HCT116 (cell line): ENCODE measurements at regions not wholly inside any gene's neighbourhood (a gene's known extent, or its start where the extent isn't known, plus 50 kb on each side); places are given as distances from the start of the nearest gene placed in this dataset.

Source experiments
- ATAC-seq: fragments of 200-7000 bp; cut with Tn5 transposase; 2 replicates; pipeline ENCODE4 v1.9.1; 2020; ENCODE audit warnings: mild to moderate bottlenecking, moderate library complexity
- BruUV-seq: library from RNA; stranded (reverse); fragments of 400-500 nt; replicated peaks from 2 replicates; lab custom pipeline; 2021; lab: Mats Ljungman, UMichigan
- CTCF ChIA-PET: fragments of 300-600 bp; sonication (Branson Sonifier 250); formaldehyde crosslinking; loops from one replicate; lab custom pipeline; 2021; ENCODE audit warnings: antibody characterized with exemption; lab: Charles Lee
- POLR2A ChIA-PET: fragments of 300-600, 350-600 bp; sonication (Branson Sonifier 250); formaldehyde crosslinking; loops from one replicate; lab custom pipeline; 2021; ENCODE audit warnings: antibody characterized with exemption; lab: Charles Lee
- RAD21 ChIA-PET, 2 experiments: fragments of 300-600 bp; sonication (Branson Sonifier 250); formaldehyde crosslinking; loops; one replicate each; lab custom pipeline; 2023; ENCODE audit warnings: low total read pairs in 2 of 2; ENCODE audit not compliant: uncharacterized antibody in 2 of 2, unreplicated experiment in 2 of 2, low non-redundant PET in 1 of 2; lab: Charles Lee
- DNase-seq: peaks from one replicate; pipeline ENCODE4 v3.0.0-alpha.2; 2010; ENCODE audit warnings: low read depth, low spot score
- H2AFZ ChIP-seq: fragments of 200-600 bp; shearing (Covaris generic), sonication (generic); 2 replicates; pipeline ENCODE4 v1.6.1; 2017; ENCODE audit warnings: low read depth, mixed run types, mixed read lengths, antibody characterized with exemption, low read length; ENCODE audit not compliant: poor library complexity, severe bottlenecking
- H3K27ac ChIP-seq: 2 replicates; pipeline ENCODE4 v1.5.1; 2012; ENCODE audit warnings: low read depth, low read length
- H3K27me3 ChIP-seq: fragments of 200-600 bp; sonication (generic); 2 replicates; pipeline ENCODE4 v1.6.1; 2016; ENCODE audit warnings: mixed run types, low read length, mixed read lengths; ENCODE audit not compliant: insufficient read depth
- H3K36me3 ChIP-seq, 2 experiments: fragments of 200-500 bp in 1 of 2; fragments of 200-600 bp in 1 of 2; sonication (Bioruptor generic) in 1 of 2; sonication (generic) in 1 of 2; 2 replicates each; pipeline versions ENCODE4 v1.5.1 to v1.6.1; 2014 to 2016; ENCODE audit warnings: low read length in 2 of 2, inconsistent platforms in 1 of 2, mixed read lengths in 1 of 2, mixed run types in 1 of 2; ENCODE audit not compliant: insufficient read depth in 2 of 2, control insufficient read depth in 1 of 2
- H3K4me1 ChIP-seq, 2 experiments: fragments of 200-600 bp in 1 of 2; sonication (generic) in 1 of 2; 2 replicates each; pipeline versions ENCODE4 v1.5.1 to v1.6.1; 2012 to 2017; ENCODE audit warnings: low read length in 2 of 2, inconsistent platforms in 1 of 2, mild to moderate bottlenecking in 1 of 2, mixed read lengths in 1 of 2, mixed run types in 1 of 2, moderate library complexity in 1 of 2; ENCODE audit not compliant: insufficient read depth in 2 of 2, control insufficient read depth in 1 of 2
- H3K4me2 ChIP-seq: fragments of 200-600 bp; sonication (generic); 2 replicates; pipeline ENCODE4 v1.6.1; 2017; ENCODE audit warnings: mixed run types, low read length, mixed read lengths
- H3K4me3 ChIP-seq, 2 experiments: fragments of 200-600 bp in 1 of 2; sonication (generic) in 1 of 2; replicated peaks in 1 of 2; 2 replicates each; pipeline ENCODE4 v1.5.1; 2011 to 2016; ENCODE audit warnings: low read length in 2 of 2, control low read depth in 1 of 2, low read depth in 1 of 2, mild to moderate bottlenecking in 1 of 2, mixed read lengths in 1 of 2, mixed run types in 1 of 2
- H3K79me2 ChIP-seq: fragments of 200-600 bp; sonication (generic); 2 replicates; pipeline ENCODE4 v1.6.1; 2017; ENCODE audit warnings: mild to moderate bottlenecking, mixed run types, low read length, moderate library complexity, mixed read lengths; ENCODE audit not compliant: insufficient read depth
- H3K9ac ChIP-seq: fragments of 200-600 bp; sonication (generic); 2 replicates; pipeline ENCODE4 v1.6.1; 2016; ENCODE audit warnings: low read length, mixed read lengths
- H3K9me2 ChIP-seq: fragments of 200-600 bp; sonication (generic), shearing (Covaris generic); 2 replicates; pipeline ENCODE4 v1.6.1; 2017; ENCODE audit warnings: mixed run types, mild to moderate bottlenecking, moderate library complexity; ENCODE audit not compliant: insufficient read depth
- H3K9me3 ChIP-seq, 2 experiments: fragments of 200-500 bp in 1 of 2; fragments of 200-600 bp in 1 of 2; sonication (Bioruptor generic) in 1 of 2; sonication (generic) in 1 of 2; 2 replicates each; pipeline ENCODE4 v1.6.1; 2014 to 2017; ENCODE audit warnings: low read length in 2 of 2, mixed read lengths in 2 of 2, inconsistent platforms in 1 of 2, low read depth in 1 of 2, mild to moderate bottlenecking in 1 of 2, mixed run types in 1 of 2, moderate library complexity in 1 of 2; ENCODE audit not compliant: control insufficient read depth in 1 of 2, insufficient read depth in 1 of 2
- H4K20me1 ChIP-seq: fragments of 200-600 bp; sonication (generic), shearing (Covaris generic); 2 replicates; pipeline ENCODE4 v1.6.1; 2017; ENCODE audit warnings: mixed run types, mild to moderate bottlenecking, moderate library complexity; ENCODE audit not compliant: insufficient read depth
- EZH2 ChIP-seq: fragments of 200-600 bp; sonication (generic); IDR thresholded peaks from 2 replicates; pipeline ENCODE4 v1.6.1; 2017; ENCODE audit warnings: antibody characterized with exemption, mixed run types
- POLR2A ChIP-seq: IDR thresholded peaks from 2 replicates; pipeline ENCODE4 v1.7.0; 2011; ENCODE audit warnings: borderline replicate concordance; ENCODE audit not compliant: insufficient read depth, insufficient read length; ENCODE audit errors: extremely low read depth
- SP1 ChIP-seq: IDR thresholded peaks from 2 replicates; pipeline ENCODE4 v1.6.1; 2012; ENCODE audit warnings: low read depth
- ZBTB33 ChIP-seq: IDR thresholded peaks from 2 replicates; pipeline ENCODE4 v1.6.1; 2011; ENCODE audit warnings: mild to moderate bottlenecking, low read length, moderate library complexity; ENCODE audit not compliant: insufficient replicate concordance; ENCODE audit errors: extremely low read depth
- intact Hi-C: fragments of 100-400 bp; cut with micrococcal nuclease; formaldehyde crosslinking; loops from 2 replicates; pipeline ENCODE4 v1.10.0; 2022

- ChIA-PET RAD21 (no interaction called here), CTCF (no interaction called here)
- no peak for ATAC-seq
Measured at GRCh38 chr10:131817866-131818509, 82.8 kb upstream of the PPP2R2D start.

More at GRCh38 chr10:131817866-131818509, 82.8 kb upstream of the PPP2R2D start:
- no peaks in the 10 kb centered on the region for H3K27me3 ChIP-seq
- no peaks in the 10 kb centered on the region for H3K9me3 ChIP-seq
- H2AFZ ChIP-seq: no peak overlapping the region
- no peak for DNase-seq
- no TSS peak for BruUV-seq
- H3K4me3 ChIP-seq: no peak overlapping the region
- H3K4me1 ChIP-seq: no peaks in the 10 kb centered on the region
- no peaks in the 10 kb centered on the region for H3K36me3 ChIP-seq
- H3K9ac ChIP-seq: no peak overlapping the region
- TF ChIP-seq EZH2: no peak
- no peak for TF ChIP-seq POLR2A
- TF ChIP-seq ZBTB33: no peak
- TF ChIP-seq SP1: no peak
- H3K27ac ChIP-seq: no peak overlapping the region
- no peaks in the 10 kb centered on the region for H4K20me1 ChIP-seq
- no peaks in the 10 kb centered on the region for H3K9me2 ChIP-seq
- intact Hi-C loops: no loop called here
- no peaks in the 10 kb centered on the region for H3K79me2 ChIP-seq
- H3K4me2 ChIP-seq: no peak overlapping the region
- POLR2A ChIA-PET: no interaction called here
